SU-DHL-6 (cell line): ENCODE measurements at regions not wholly inside any gene's neighbourhood (a gene's known extent, or its start where the extent isn't known, plus 50 kb on each side); places are given as distances from the start of the nearest gene placed in this dataset.

Experiments
- CTCF ChIP-seq: fragments of 200-600 bp; sonication (generic); IDR thresholded peaks from one replicate; pipeline ENCODE4 v1.5.1; 2017; ENCODE audit warnings: antibody characterized with exemption, mild to moderate bottlenecking, low read length, moderate library complexity; ENCODE audit not compliant: insufficient read depth, poor library complexity, severe bottlenecking
- EZH2phosphoT487 ChIP-seq: fragments of 200-600 bp; sonication (generic), shearing (Covaris generic); conservative IDR thresholded peaks from 2 replicates; pipeline ENCODE4 v1.6.1; 2018; ENCODE audit warnings: mild to moderate bottlenecking, antibody characterized with exemption, low read length, moderate library complexity, mixed read lengths

- TF ChIP-seq CTCF (no peak), EZH2phosphoT487 (no peak)
Measured at GRCh38 chr4:185955826-185956543, 113.0 kb upstream of the TLR3 start.
